ENCODE measurements at regions not wholly inside any gene's neighbourhood (a gene's known extent, or its start where the extent isn't known, plus 50 kb on each side); places are given as distances from the start of the nearest gene placed in this dataset.

- TF ChIP-seq, protein P1, sequence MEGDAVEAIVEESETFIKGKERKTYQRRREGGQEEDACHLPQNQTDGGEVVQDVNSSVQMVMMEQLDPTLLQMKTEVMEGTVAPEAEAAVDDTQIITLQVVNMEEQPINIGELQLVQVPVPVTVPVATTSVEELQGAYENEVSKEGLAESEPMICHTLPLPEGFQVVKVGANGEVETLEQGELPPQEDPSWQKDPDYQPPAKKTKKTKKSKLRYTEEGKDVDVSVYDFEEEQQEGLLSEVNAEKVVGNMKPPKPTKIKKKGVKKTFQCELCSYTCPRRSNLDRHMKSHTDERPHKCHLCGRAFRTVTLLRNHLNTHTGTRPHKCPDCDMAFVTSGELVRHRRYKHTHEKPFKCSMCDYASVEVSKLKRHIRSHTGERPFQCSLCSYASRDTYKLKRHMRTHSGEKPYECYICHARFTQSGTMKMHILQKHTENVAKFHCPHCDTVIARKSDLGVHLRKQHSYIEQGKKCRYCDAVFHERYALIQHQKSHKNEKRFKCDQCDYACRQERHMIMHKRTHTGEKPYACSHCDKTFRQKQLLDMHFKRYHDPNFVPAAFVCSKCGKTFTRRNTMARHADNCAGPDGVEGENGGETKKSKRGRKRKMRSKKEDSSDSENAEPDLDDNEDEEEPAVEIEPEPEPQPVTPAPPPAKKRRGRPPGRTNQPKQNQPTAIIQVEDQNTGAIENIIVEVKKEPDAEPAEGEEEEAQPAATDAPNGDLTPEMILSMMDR (conservative IDR thresholded peaks at IDR 0.05; ENCODE audit: low read length), result no peak
- TF ChIP-seq EZH2phosphoT487 (IDR thresholded peaks at IDR 0.05; ENCODE audit: borderline replicate concordance), result no peak
Measured at GRCh38 chr2:228268756-228269155, 87.3 kb upstream of the SPHKAP start.

All from Loucy (cell line).